Left lung (tissue), 4 donors: ENCODE measurements at regions not wholly inside any gene's neighbourhood (a gene's known extent, or its start where the extent isn't known, plus 50 kb on each side); places are given as distances from the start of the nearest gene placed in this dataset.

ENCODE experiments used
- ATAC-seq: fragments of 200-7000 bp; cut with Tn5 transposase; one replicate; pipeline ENCODE4 v1.9.1; 2020; ENCODE audit warnings: moderate library complexity
- DNase-seq, 4 donors: peaks; one replicate each; pipeline ENCODE4 v3.0.0-alpha.2; 2013 to 2020
- H3K27ac ChIP-seq, 2 donors: fragments of 200-600 bp; sonication (generic) in 1 of 2; one replicate each; pipeline versions ENCODE4 v1.5.0 to v1.8.0; 2020 to 2021
- H3K27me3 ChIP-seq, 2 donors: fragments of 200-600 bp; sonication (generic) in 1 of 2; one replicate each; pipeline versions ENCODE4 v1.5.0 to v1.8.0; 2020 to 2021
- H3K36me3 ChIP-seq, 2 donors: fragments of 200-600 bp; sonication (generic) in 1 of 2; one replicate each; pipeline versions ENCODE4 v1.5.0 to v1.8.0; 2020 to 2021
- H3K4me1 ChIP-seq, 2 donors: fragments of 200-600 bp; one replicate each; pipeline ENCODE4 v1.8.0; 2021
- H3K4me3 ChIP-seq, 2 donors: fragments of 200-600 bp; sonication (generic) in 1 of 2; one replicate each; pipeline versions ENCODE4 v1.5.0 to v1.8.0; 2020 to 2021; ENCODE audit warnings: mild to moderate bottlenecking in 1 of 2
- H3K9me3 ChIP-seq, 2 donors: fragments of 200-600 bp; sonication (generic) in 1 of 2; one replicate each; pipeline versions ENCODE4 v1.5.0 to v1.8.0; 2020 to 2021
- CTCF ChIP-seq, 2 donors: fragments of 200-600 bp; sonication (generic) in 1 of 2; IDR thresholded peaks; one replicate each; pipeline versions ENCODE4 v1.5.0 to v1.8.0; 2021; ENCODE audit warnings: antibody characterized with exemption in 2 of 2
- intact Hi-C, 2 donors: fragments of 100-400 bp; cut with DNase I; formaldehyde crosslinking; loops; one replicate each; pipeline versions ENCODE4 v1.11.2 to v1.14.2; 2022
- donor health status: DM: no; HTN: yes; CAD: no.
- donor health status: DM: no; HTN: no; CAD: no.

DNA sequence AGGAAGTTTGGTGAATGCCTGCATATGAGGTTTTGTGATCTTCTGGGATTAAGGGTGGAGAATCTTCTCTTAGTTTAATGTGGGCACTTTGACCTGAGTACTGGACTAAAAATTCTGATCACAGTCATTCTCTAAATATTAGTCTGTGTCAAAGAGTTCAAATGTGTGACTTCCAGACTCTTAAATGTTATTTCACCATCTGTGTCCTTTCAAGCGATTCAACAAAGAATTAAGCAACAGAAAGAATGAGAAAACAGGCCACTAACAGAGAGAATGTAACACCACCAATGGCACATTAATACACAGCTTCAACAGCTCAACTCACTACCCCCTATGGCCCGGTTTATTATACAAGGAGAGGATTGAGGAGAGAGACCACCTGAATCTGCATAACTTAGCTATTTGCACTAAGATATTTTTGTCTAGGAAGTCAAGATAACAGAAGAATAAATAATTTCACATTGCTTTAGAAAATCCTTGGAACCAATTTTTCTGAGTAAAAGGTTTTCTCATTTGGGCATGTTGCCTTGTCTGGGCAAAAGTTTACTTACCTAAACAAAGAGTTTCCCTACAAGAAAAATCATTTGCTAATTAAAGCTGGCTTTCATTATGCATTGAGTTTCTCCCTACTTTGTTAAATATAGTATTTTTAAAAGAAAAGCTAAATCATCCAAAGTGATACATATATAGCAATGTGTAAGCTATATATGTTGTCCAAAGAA, 1313.7 kb downstream of the NCAM2 start:
- H3K4me3 ChIP-seq: no peak overlapping the region
- ATAC-seq: no peak
- no peaks in the 10 kb centered on the region for H3K36me3 ChIP-seq
- H3K27ac ChIP-seq: no peak overlapping the region
- peaks cover 0 to 10% of the 10 kb centered on the region in 2 donors for H3K9me3 ChIP-seq
- intact Hi-C loops: no loop called here
- no peak for TF ChIP-seq CTCF (IDR thresholded peaks at IDR 0.05)
- no peak for DNase-seq
- no peaks in the 10 kb centered on the region for H3K27me3 ChIP-seq
- H3K4me1 ChIP-seq: no peaks in the 10 kb centered on the region

DNA sequence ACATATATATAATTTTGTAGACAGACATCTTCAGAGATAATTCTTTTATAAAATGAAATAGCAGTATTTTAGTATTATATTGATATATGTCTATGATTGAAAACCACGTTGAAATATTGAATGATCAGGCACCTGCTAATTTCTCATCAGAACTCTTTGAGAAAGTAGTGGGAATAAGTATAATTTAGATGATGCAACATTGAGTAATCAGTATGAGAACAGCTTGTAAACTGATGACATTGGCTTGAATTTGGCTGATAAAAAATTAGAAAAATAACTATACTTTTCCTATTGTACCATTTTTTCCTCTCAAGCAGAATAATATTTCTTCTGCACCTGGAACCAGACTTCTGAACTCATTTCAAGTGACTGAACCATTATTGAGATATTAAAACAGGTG, 1316.8 kb downstream of the NCAM2 start:
- H3K9me3 ChIP-seq: peaks cover 0 to 15% of the 10 kb centered on the region in 2 donors
- no peak for DNase-seq
- no peak for TF ChIP-seq CTCF (IDR thresholded peaks at IDR 0.05)
- no peak for ATAC-seq
- intact Hi-C loops: no loop called here
- H3K4me3 ChIP-seq: no peak overlapping the region
- no peaks in the 10 kb centered on the region for H3K4me1 ChIP-seq
- no peaks in the 10 kb centered on the region for H3K27me3 ChIP-seq
- H3K27ac ChIP-seq: no peak overlapping the region
- H3K36me3 ChIP-seq: no peaks in the 10 kb centered on the region

- intact Hi-C loops: no loop called here
- no peaks in the 10 kb centered on the region for H3K36me3 ChIP-seq
- no peak for TF ChIP-seq CTCF (IDR thresholded peaks at IDR 0.05)
- no peak overlapping the region for H3K4me3 ChIP-seq
- H3K27ac ChIP-seq: no peak overlapping the region
- ATAC-seq: no peak
- H3K27me3 ChIP-seq: no peaks in the 10 kb centered on the region
- no peak for DNase-seq
- H3K4me1 ChIP-seq: no peaks in the 10 kb centered on the region
- H3K9me3 ChIP-seq: peaks cover 0 to 14% of the 10 kb centered on the region in 2 donors
Observed at GRCh38 chr21:22319435-22319834, 1321.2 kb downstream of the NCAM2 start.

- no peak overlapping the region for H3K4me3 ChIP-seq
- ATAC-seq (peak; percentile 30), DNase-seq (peak in 2 of 4 donors; percentile 8 to 35)
- H3K9me3 ChIP-seq: peaks cover 0 to 34% of the 10 kb centered on the region in 2 donors
- no peak overlapping the region for H3K27ac ChIP-seq
- intact Hi-C loops: no loop called here
- no peaks in the 10 kb centered on the region for H3K36me3 ChIP-seq
- no peaks in the 10 kb centered on the region for H3K4me1 ChIP-seq
- TF ChIP-seq CTCF (IDR thresholded peaks at IDR 0.05): no peak
- no peaks in the 10 kb centered on the region for H3K27me3 ChIP-seq
Observed at GRCh38 chr21:22342889-22343288, 1344.7 kb downstream of the NCAM2 start.

GRCh38 chr21:22343303-22343702, 1345.1 kb downstream of the NCAM2 start:
- no peak for DNase-seq
- Histone ChIP-seq H3K27ac (no peak overlapping the region), H3K4me3 (no peak overlapping the region), H3K27me3 (no peaks in the 10 kb centered on the region), H3K4me1 (no peaks in the 10 kb centered on the region), H3K9me3 (peaks cover 0 to 32% of the 10 kb centered on the region in 2 donors), H3K36me3 (no peaks in the 10 kb centered on the region)
- intact Hi-C loops: no loop called here
- ATAC-seq: no peak
- TF ChIP-seq CTCF (IDR thresholded peaks at IDR 0.05): no peak
